C4-2B (cell line): ENCODE measurements at regions not wholly inside any gene's neighbourhood (a gene's known extent, or its start where the extent isn't known, plus 50 kb on each side); places are given as distances from the start of the nearest gene placed in this dataset.

Source experiments
- H3K27ac ChIP-seq: fragments of 450-650 bp; 2 replicates; pipeline ENCODE4 v1.5.1; 2017
- ZFX ChIP-seq: fragments of 450-650 bp; IDR thresholded peaks from 2 replicates; pipeline ENCODE4 v1.6.1; 2017
- TF ChIP-seq, protein P1 (sequence below): fragments of 450-650 bp; conservative IDR thresholded peaks from 2 replicates; pipeline ENCODE4 v1.5.1; 2017; ENCODE audit warnings: mild to moderate bottlenecking

DNA sequence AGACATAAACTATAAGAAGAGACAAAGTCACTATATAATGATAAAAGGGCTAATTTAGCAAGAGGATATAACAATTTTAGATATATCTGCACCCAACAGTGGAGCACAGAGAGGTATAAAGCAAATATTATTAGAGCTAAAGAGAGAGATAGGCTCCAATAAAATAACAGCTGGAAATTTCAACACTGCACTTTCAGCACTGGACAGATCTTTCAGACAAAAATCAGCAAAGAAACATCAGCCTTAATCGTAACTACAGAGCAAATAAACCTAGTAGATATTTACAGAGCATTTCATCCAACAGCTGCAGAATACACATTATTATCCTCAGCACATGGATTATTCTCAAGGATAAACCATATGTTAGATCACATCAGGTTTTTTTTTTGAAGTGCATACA lies 642.9 kb downstream of the AMY1C start:
- H3K27ac ChIP-seq = no peak overlapping the region
- TF ChIP-seq, protein P1, sequence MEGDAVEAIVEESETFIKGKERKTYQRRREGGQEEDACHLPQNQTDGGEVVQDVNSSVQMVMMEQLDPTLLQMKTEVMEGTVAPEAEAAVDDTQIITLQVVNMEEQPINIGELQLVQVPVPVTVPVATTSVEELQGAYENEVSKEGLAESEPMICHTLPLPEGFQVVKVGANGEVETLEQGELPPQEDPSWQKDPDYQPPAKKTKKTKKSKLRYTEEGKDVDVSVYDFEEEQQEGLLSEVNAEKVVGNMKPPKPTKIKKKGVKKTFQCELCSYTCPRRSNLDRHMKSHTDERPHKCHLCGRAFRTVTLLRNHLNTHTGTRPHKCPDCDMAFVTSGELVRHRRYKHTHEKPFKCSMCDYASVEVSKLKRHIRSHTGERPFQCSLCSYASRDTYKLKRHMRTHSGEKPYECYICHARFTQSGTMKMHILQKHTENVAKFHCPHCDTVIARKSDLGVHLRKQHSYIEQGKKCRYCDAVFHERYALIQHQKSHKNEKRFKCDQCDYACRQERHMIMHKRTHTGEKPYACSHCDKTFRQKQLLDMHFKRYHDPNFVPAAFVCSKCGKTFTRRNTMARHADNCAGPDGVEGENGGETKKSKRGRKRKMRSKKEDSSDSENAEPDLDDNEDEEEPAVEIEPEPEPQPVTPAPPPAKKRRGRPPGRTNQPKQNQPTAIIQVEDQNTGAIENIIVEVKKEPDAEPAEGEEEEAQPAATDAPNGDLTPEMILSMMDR = no peak
- TF ChIP-seq ZFX = no peak

DNA sequence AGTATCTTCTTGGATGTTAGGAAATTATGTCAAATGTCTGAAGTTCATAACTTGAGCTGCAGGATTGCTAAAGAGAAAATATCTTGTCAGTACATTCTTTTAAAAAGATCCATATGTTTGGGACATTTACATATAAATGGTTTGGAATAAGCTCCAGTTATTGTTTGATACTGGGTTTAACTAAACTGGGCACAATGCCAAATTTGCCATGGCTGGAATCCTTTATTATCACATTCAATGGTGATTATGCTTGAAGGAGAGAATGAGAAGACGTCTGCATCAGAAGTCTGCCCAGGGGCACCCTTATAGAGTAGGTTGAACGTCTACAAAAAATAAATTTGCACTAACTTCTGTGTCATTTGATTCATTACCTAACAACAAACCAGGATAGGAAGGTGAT lies 652.5 kb downstream of the AMY1C start:
- no peak for TF ChIP-seq ZFX
- TF ChIP-seq, protein P1 = no peak
- H3K27ac ChIP-seq = no peak overlapping the region

DNA sequence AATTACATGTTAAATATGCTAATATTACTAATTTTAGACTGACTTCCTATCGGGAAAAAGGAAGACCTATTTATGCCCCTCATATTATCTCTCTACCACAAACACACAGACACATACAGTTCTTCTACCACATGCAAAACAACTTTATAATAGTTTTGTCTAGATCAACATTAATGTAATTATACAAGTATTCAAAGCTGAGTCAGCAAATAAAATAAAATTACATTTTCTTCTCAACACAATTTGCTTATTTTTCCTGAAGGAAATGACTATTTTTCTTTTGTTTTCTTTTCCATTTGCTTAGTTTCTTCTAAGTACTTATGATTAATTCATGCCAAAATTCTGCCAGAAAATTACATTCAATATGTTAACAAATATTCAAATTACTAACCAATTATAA lies 654.2 kb downstream of the AMY1C start:
- TF ChIP-seq ZFX = no peak

DNA sequence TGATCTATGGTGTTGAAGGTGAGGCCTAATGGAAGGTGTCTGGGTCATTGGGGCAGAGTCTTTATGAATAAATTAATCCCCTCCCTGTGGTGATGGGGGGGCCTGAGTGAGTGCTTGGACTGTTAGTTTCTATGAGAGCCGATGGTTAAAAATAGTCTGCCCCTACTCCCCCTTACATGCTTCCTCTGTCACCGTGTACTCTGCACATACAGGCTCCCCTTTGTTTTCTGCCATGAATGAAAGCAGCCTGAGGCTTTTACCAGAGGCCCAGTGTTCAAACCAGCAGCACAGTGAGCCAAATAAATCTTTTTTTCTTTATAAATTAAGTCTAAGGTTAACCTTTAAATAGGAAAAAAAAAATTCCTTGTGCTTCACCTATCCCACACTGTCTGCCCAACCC lies 657.0 kb downstream of the AMY1C start:
- TF ChIP-seq ZFX = no peak
- TF ChIP-seq, protein P1 = no peak
- H3K27ac ChIP-seq = no peak overlapping the region

More for the DNA sequence above, 654.2 kb downstream of the AMY1C start:
- H3K27ac ChIP-seq = no peak overlapping the region

DNA sequence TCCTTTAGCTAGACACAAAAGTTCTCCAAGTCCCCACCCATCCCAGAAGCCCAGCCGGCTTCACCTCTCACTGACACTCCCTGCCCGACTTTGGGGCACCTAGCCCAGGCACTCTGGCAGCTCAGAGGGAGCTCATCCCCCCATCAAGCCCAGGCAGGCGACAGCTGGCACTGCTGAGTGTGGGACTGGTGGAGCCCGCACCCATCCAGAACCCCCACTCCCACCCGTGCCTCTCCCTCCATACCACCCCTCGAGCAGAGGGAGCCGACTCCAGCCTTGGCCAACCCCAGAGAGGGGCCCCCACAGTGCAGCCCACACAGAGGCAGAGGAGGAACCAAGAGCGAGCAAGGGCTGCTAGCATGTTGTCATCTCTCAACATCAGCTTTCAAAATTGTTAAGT lies 658.6 kb downstream of the AMY1C start:
- TF ChIP-seq, protein P1 = no peak
- no peak for TF ChIP-seq ZFX
- no peak overlapping the region for H3K27ac ChIP-seq

DNA sequence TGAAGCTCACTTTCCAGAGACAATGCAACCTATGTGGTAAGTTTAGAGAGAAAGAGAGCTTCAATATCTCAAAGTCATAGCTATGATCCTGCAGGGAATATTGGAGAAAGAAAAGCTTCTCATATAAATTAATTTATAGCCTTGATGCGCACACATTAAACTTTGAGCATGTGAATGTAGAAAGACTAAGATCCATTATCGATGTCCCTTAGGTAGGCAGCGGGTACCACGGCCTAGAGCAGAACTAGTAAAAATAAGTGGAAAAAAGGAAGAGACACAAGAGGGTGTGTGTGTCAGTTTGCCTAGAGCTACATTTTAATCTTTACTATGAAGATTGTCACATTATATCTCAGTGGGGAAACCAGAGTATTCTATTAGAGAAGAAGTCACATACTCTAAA lies 685.6 kb downstream of the AMY1C start:
- H3K27ac ChIP-seq = no peak overlapping the region
- no peak for TF ChIP-seq ZFX
- TF ChIP-seq, protein P1 = no peak

DNA sequence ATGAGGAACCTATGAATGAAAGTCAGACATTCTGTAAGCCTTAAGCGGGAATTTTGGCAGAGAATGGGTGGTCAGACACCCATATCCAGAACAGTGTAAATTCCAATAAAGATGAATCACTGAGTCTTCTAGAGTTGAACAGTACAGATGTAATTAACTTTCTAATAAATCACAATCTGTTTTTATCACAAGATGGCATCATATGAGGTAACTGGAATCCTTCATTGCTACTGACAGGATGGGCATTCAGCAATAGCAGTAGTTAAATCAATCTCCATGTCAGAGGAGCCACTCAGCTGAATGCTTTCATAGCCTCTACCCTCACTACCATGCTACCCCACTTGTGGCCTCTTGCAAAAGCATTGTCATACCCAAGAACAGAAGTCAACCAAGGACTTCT lies 690.3 kb downstream of the AMY1C start:
- TF ChIP-seq, protein P1 = no peak
- TF ChIP-seq ZFX = no peak

DNA sequence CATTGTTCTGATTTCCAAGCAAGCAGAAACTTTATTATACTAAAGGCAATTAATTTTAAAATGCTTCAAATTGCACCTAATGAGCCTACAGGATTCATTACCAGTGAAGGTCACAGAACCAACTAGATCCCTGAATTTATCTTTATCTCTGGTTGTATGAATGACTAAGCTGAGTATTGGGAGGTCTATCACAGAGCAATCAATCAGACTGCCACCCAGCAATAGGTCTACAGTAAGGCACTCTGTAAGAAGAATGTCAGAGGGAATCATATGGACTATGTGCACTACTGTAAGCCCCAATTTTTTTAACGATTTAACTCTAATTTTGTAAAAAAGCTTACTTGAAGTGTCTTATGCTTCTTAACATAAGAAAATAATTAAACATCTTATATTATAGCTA lies 707.0 kb downstream of the AMY1C start:
- no peak for TF ChIP-seq ZFX
- TF ChIP-seq, protein P1 = no peak
- H3K27ac ChIP-seq = no peak overlapping the region

More for the DNA sequence above, 690.3 kb downstream of the AMY1C start:
- H3K27ac ChIP-seq = no peak overlapping the region
